Transverse colon (tissue), 4 donors: ENCODE measurements at regions not wholly inside any gene's neighbourhood (a gene's known extent, or its start where the extent isn't known, plus 50 kb on each side); places are given as distances from the start of the nearest gene placed in this dataset.

ENCODE experiments used
- DNase-seq: peaks from one replicate; pipeline ENCODE4 v3.0.0-alpha.2; 2019
- H3K27ac ChIP-seq, 4 donors: fragments of 200-600 bp; sonication (generic); 2 replicates each; pipeline ENCODE4 v1.5.1; 2016 to 2018; ENCODE audit warnings: inconsistent platforms in 4 of 4
- H3K27me3 ChIP-seq: fragments of 200-600 bp; sonication (generic); 2 replicates; pipeline ENCODE4 v1.5.1; 2017; ENCODE audit warnings: inconsistent platforms
- H3K36me3 ChIP-seq, 4 donors: fragments of 200-600 bp; sonication (generic); 2 replicates each; pipeline ENCODE4 v1.5.1; 2017 to 2019; ENCODE audit warnings: inconsistent platforms in 4 of 4
- H3K4me1 ChIP-seq, 4 donors: fragments of 200-600 bp; sonication (generic); 2 replicates each; pipeline ENCODE4 v1.5.1; 2017 to 2020; ENCODE audit warnings: inconsistent platforms in 4 of 4
- H3K4me3 ChIP-seq, 4 donors: fragments of 200-600 bp; sonication (generic); 1 replicate in 1 of 4; 2 replicates in 3 of 4; pipeline versions ENCODE4 v1.5.1 to v1.6.1; 2017 to 2019; ENCODE audit warnings: inconsistent platforms in 4 of 4
- H3K9me3 ChIP-seq, 2 donors: fragments of 200-600 bp; sonication (generic); 2 replicates each; pipeline ENCODE4 v1.5.1; 2017 to 2019; ENCODE audit warnings: inconsistent platforms in 2 of 2
- CTCF ChIP-seq, 5 experiments: fragments of 200-600 bp in 3 of 5; fragments of 450-650 bp in 2 of 5; sonication (generic) in 3 of 5; IDR thresholded peaks; 1 replicate in 2 of 5; 2 replicates in 3 of 5; pipeline ENCODE4 v1.5.1; 2016 to 2017; ENCODE audit warnings: antibody characterized with exemption in 5 of 5, inconsistent platforms in 3 of 5, mild to moderate bottlenecking in 2 of 5, moderate library complexity in 1 of 5
- EP300 ChIP-seq: sonication (generic); formaldehyde crosslinking; IDR thresholded peaks from one replicate; pipeline ENCODE4 v1.6.1; 2017; ENCODE audit warnings: antibody characterized with exemption, low read depth
- POLR2A ChIP-seq: fragments of 450-650 bp; IDR thresholded peaks from one replicate; pipeline ENCODE4 v1.6.1; 2016; ENCODE audit warnings: antibody characterized with exemption, mild to moderate bottlenecking, moderate library complexity
- POLR2AphosphoS5 ChIP-seq, 3 donors: sonication (generic); formaldehyde crosslinking; IDR thresholded peaks; one replicate each; pipeline ENCODE4 v1.6.1; 2016; ENCODE audit warnings: antibody characterized with exemption in 3 of 3
- WGBS, 2 donors: methylation state at CpG; one replicate each; pipeline ENCODE4 v1.1.5; 2018; ENCODE audit warnings: low coverage in 1 of 2; 5-methylcytosine and 5-hydroxymethylcytosine counted together
- in situ Hi-C, 4 donors: fragments of 200-750 bp; cut with MboI; loops; one replicate each; pipeline versions ENCODE4 v1.15.0 to v1.15.1; 2017; ENCODE audit warnings: low sequenced_read_pairs in 3 of 4, low pct_ligation_motif_present in 1 of 4, low pct_unique_long_range_greater_than_20kb in 1 of 4
- intact Hi-C: fragments of 100-400 bp; cut with DNase I; formaldehyde crosslinking; loops from one replicate; pipeline ENCODE4 v1.15.1; 2023; ENCODE audit warnings: low total_unique reads

- in situ Hi-C loops: no loop called here
These were observed 68.6 kb upstream of the CNKSR3 start for GRCh38 chr6:154579046-154579445.

DNA sequence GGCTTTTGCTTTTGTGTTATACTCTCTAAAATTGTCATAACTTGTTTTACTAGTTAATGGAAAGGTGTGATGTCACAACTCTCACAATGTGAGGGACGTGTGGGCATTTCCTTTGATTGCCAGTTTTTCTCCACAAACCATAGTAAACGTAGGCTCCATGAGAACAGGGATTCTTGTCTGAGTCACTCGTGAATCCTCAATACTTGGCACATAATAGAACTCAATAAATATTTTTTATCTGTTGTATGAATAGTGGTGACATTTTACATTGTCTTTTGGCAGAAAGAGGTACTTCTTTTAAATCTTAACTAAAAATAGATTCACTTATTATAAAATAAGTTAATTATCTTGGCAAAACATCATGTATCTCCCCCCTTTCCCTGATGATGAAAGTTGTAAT lies 69.0 kb upstream of the CNKSR3 start:
- H3K27ac ChIP-seq: peak overlapping the region in 2 of 4 donors; percentile 19 to 46
- no peaks in the 10 kb centered on the region for H3K27me3 ChIP-seq
- H3K36me3 ChIP-seq: no peaks in the 10 kb centered on the region
- H3K9me3 ChIP-seq: no peaks in the 10 kb centered on the region
- in situ Hi-C loops: no loop called here
- H3K4me1 ChIP-seq: peaks cover 0 to 24% (median 0%) of the 10 kb centered on the region in 4 donors
- 35 to 58% methylated on average over 3 of the region's 3 CpGs for WGBS, 2 donors
- TF ChIP-seq EP300: no peak
- TF ChIP-seq POLR2AphosphoS5 (IDR thresholded peaks at IDR 0.05): no peak
- no peak for TF ChIP-seq POLR2A
- no peak for TF ChIP-seq CTCF (IDR thresholded peaks at IDR 0.05)
- intact Hi-C loops: no loop called here
- DNase-seq: no peak
- no peak overlapping the region for H3K4me3 ChIP-seq

More at GRCh38 chr6:154579046-154579445, 68.6 kb upstream of the CNKSR3 start:
- 76 to 83% methylated on average over 2 of the region's 2 CpGs for WGBS, 2 donors
- no peak overlapping the region for H3K4me3 ChIP-seq
- no peaks in the 10 kb centered on the region for H3K36me3 ChIP-seq
- no peaks in the 10 kb centered on the region for H3K9me3 ChIP-seq
- no peak for DNase-seq
- intact Hi-C loops: no loop called here
- peak overlapping the region in 2 of 4 donors; percentile 19 to 46 for H3K27ac ChIP-seq
- peaks cover 0 to 19% (median 0%) of the 10 kb centered on the region in 4 donors for H3K4me1 ChIP-seq
- H3K27me3 ChIP-seq: no peaks in the 10 kb centered on the region
- TF ChIP-seq POLR2A (no peak), POLR2AphosphoS5 (IDR thresholded peaks at IDR 0.05) (no peak), CTCF (IDR thresholded peaks at IDR 0.05) (no peak), EP300 (no peak)

DNA sequence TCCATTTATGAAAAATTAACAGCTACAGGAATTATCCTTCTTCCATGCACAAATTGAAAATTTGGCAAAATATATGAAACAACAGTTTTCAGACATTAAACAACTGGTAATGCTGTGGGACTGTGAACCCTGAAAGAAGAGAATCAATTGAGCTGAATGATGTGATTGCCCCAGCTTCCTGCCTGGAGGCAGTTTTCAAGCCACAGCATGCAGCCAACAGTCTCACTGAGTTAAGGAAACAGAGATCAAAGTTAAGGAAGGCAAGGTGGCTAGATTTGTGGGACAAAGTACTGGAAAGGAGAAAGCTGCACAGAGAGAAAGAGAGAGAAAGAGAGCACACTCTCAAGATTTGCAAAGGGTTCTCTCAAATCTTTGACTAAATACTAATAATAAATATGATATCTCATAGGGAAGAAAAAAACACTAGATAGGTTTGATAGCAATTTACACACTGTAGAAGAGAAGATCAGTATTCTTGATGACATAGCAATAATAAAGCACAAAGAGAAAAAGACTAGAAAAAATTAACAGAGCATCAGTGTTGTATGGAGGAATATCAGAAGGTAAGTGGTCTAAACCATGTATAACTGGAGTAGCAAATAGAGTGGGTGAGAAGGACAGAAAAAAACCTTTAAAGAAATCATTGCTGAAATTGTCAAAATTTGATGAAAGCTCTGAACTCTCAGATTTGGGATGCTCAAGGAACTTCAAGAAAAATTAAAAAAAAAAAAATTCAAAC lies 70.1 kb upstream of the CNKSR3 start:
- TF ChIP-seq EP300 (no peak), POLR2A (no peak), CTCF (IDR thresholded peaks at IDR 0.05) (no peak)
- in situ Hi-C loops: no loop called here
- no peaks in the 10 kb centered on the region for H3K9me3 ChIP-seq
- H3K36me3 ChIP-seq: no peaks in the 10 kb centered on the region
- H3K27me3 ChIP-seq: no peaks in the 10 kb centered on the region
- H3K4me1 ChIP-seq: peaks cover 0 to 28% (median 0%) of the 10 kb centered on the region in 4 donors
- intact Hi-C loops: no loop called here
- no peak overlapping the region for H3K4me3 ChIP-seq
- no peak for DNase-seq
- H3K27ac ChIP-seq: no peak overlapping the region

DNA sequence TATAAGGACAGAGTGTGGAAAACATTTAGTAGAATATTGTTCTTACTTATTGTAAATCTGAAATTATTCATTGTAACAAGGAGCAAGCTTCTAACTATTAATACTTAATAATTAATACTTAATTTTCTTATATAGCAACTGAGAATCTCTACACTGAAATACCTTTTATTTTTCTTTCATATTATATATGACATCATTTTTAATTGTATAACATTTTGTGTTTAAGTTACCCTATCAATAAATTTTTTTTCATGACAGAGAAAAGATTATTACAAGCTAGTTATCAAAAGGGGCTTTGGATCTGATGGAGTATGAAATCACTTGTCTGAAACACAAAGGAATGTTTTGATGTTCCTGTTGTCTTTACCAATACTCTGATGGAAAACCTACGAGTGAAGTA lies 72.2 kb upstream of the CNKSR3 start:
- Histone ChIP-seq H3K27ac (no peak overlapping the region), H3K27me3 (no peaks in the 10 kb centered on the region), H3K36me3 (no peaks in the 10 kb centered on the region), H3K4me3 (no peak overlapping the region), H3K9me3 (no peaks in the 10 kb centered on the region), H3K4me1 (peaks cover 0 to 28% (median 0%) of the 10 kb centered on the region in 4 donors)
- DNase-seq: no peak
- 50 to 53% methylated on average over 1 of the region's 1 CpG for WGBS, 2 donors
- in situ Hi-C loops: no loop called here
- intact Hi-C loops: no loop called here
- TF ChIP-seq CTCF (IDR thresholded peaks at IDR 0.05) (no peak), POLR2A (no peak), POLR2AphosphoS5 (IDR thresholded peaks at IDR 0.05) (no peak)
